Mucosa of descending colon (tissue), 3 donors: ENCODE measurements at regions not wholly inside any gene's neighbourhood (a gene's known extent, or its start where the extent isn't known, plus 50 kb on each side); places are given as distances from the start of the nearest gene placed in this dataset.

Experiments
- ATAC-seq: fragments of 200-7000 bp; cut with Tn5 transposase; one replicate; pipeline ENCODE4 v1.9.1; 2020; ENCODE audit warnings: mild to moderate bottlenecking, moderate library complexity
- DNase-seq, 3 donors: peaks; one replicate each; pipeline ENCODE4 v3.0.0-alpha.2; 2020
- H3K36me3 ChIP-seq: fragments of 200-600 bp; one replicate; pipeline ENCODE4 v1.8.0; 2021; ENCODE audit warnings: low read depth, mild to moderate bottlenecking
- H3K4me1 ChIP-seq: fragments of 200-600 bp; one replicate; pipeline ENCODE4 v1.8.0; 2021; ENCODE audit warnings: low read depth, mild to moderate bottlenecking
- H3K4me3 ChIP-seq: fragments of 200-600 bp; one replicate; pipeline ENCODE4 v1.8.0; 2021; ENCODE audit warnings: mild to moderate bottlenecking
- H3K9me3 ChIP-seq: fragments of 200-600 bp; one replicate; pipeline ENCODE4 v1.8.0; 2021; ENCODE audit warnings: mild to moderate bottlenecking
- intact Hi-C, 2 donors: fragments of 100-400 bp; cut with DNase I in 1 of 2; cut with micrococcal nuclease in 1 of 2; formaldehyde crosslinking; loops; one replicate each; pipeline versions ENCODE4 v1.11.0 to v1.11.1; 2022; cut with DNase I, micrococcal nuclease
- TF ChIP-seq, protein P1 (sequence below): fragments of 200-600 bp; IDR thresholded peaks from one replicate; pipeline ENCODE4 v1.8.0; 2022; ENCODE audit warnings: antibody characterized with exemption, mild to moderate bottlenecking
- donor health status: DM: no; HTN: no; CAD: no; lungs with moderate emphysema.
- donor health status: DM: no; HTN: no; CAD: no.
- donor health status: DM: no; HTN: yes; CAD: no.

DNA sequence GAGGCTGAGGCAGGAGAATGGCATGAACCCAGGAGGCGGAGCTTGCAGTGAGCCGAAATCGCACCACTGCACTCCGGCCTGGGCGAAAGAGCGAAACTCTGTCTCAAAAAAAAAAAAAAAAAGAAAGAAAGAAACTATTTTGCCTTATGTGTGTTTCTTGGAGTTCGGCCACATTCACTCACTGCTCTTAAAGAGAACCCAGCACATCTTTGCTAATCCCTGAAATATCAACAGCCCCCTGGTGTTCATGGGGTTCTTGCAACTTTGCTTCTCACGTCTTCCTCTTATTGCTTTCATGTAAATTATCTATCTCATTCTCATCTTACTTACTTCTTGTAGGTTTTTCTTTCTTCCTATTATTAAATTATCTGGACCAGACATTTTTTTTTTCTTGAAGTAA, 126.3 kb upstream of the ASTN2 start:
- TF ChIP-seq, protein P1, sequence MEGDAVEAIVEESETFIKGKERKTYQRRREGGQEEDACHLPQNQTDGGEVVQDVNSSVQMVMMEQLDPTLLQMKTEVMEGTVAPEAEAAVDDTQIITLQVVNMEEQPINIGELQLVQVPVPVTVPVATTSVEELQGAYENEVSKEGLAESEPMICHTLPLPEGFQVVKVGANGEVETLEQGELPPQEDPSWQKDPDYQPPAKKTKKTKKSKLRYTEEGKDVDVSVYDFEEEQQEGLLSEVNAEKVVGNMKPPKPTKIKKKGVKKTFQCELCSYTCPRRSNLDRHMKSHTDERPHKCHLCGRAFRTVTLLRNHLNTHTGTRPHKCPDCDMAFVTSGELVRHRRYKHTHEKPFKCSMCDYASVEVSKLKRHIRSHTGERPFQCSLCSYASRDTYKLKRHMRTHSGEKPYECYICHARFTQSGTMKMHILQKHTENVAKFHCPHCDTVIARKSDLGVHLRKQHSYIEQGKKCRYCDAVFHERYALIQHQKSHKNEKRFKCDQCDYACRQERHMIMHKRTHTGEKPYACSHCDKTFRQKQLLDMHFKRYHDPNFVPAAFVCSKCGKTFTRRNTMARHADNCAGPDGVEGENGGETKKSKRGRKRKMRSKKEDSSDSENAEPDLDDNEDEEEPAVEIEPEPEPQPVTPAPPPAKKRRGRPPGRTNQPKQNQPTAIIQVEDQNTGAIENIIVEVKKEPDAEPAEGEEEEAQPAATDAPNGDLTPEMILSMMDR: no peak
- DNase-seq: no peak
- Histone ChIP-seq H3K36me3 (no peaks in the 10 kb centered on the region), H3K9me3 (no peaks in the 10 kb centered on the region), H3K4me1 (no peaks in the 10 kb centered on the region), H3K4me3 (no peak overlapping the region)
- no peak for ATAC-seq
- intact Hi-C loops: no loop called here

DNA sequence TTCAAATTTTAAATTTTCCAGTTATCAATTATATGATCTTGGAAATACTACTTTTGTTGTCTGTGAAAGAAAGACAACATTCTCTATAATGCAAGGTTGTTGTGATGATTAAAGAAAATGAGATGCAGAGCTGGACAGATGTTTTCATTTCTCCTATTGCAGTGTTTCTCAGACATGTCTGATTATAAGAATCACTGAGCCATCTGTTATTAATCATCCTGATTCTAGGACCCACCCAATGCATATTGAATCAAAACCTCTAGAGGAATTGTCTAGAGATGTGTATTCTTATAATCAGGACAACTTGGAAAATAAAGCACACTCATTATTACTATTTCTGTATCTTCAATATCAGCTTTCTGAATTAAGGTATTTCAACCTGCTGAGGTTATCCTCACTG, 121.1 kb upstream of the ASTN2 start:
- Histone ChIP-seq H3K36me3 (no peaks in the 10 kb centered on the region), H3K4me1 (no peaks in the 10 kb centered on the region), H3K4me3 (no peak overlapping the region), H3K9me3 (no peaks in the 10 kb centered on the region)
- DNase-seq: no peak
- TF ChIP-seq, protein P1: no peak
- no peak for ATAC-seq
- intact Hi-C loops: no loop called here

DNA sequence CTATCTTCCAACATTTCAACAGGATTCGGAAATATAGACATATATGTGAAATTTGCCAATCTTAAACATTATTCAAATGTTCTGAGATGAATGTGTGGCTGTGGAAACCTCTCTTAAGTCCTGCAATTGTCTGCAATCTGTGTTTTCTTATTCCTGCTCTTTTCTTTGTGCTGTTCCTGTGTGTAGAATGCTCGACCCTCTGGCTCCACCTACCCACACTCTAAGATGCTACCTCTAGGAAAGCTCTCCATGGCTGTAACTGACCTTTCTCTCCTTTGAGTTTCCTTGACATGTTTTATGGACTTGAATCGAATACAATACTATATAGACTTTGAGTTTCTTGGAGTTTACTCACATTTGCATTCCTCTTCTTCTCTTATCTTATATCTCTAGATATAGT, 120.6 kb upstream of the ASTN2 start:
- Histone ChIP-seq H3K4me3 (no peak overlapping the region), H3K36me3 (no peaks in the 10 kb centered on the region), H3K4me1 (no peaks in the 10 kb centered on the region), H3K9me3 (no peaks in the 10 kb centered on the region)
- ATAC-seq (no peak), DNase-seq (no peak)
- intact Hi-C loops: no loop called here
- TF ChIP-seq, protein P1: no peak

DNA sequence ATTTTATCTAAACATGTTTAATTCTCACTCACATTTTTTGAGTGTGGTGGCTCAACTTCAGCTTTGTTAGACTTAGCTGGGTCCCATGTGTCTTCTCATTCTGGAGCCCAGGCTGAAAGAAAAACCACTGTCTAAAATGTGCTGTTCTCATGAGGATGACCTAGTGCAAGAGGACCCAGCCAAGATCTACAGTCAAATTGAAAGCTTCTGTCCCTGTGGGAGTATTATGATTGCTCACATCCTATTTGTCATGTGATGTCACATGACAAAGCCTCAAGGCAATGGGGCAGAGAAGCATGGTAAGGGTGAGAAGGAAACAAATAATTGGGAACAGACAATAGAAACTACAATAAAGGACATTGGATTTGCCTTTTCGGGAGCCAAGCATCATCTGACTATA, 113.4 kb upstream of the ASTN2 start:
- H3K36me3 ChIP-seq: no peaks in the 10 kb centered on the region
- TF ChIP-seq, protein P1: no peak
- H3K4me1 ChIP-seq: no peaks in the 10 kb centered on the region
- ATAC-seq: no peak
- H3K4me3 ChIP-seq: no peak overlapping the region
- no peaks in the 10 kb centered on the region for H3K9me3 ChIP-seq
- DNase-seq: no peak
- intact Hi-C loops: no loop called here

DNA sequence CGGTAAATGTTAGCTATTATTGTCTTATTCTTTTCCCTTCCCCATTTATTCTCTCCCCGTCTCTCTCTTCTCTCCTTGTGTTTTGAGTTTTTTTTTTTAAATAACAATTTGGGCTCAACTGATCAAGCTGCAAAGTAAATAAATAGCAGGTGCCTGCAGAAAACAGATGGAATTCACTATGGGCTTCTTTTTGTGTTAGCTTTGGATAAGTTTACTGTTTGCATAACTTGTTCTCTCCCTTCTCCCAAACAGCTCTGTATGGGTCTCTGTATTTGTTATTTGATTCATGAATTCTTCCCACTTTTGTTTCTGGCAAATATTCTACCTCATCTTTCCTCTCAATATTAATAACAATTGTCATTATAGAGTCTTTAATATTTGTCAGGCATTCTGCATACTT, 111.8 kb upstream of the ASTN2 start:
- no peak for ATAC-seq
- Histone ChIP-seq H3K4me1 (no peaks in the 10 kb centered on the region), H3K4me3 (no peak overlapping the region), H3K9me3 (no peaks in the 10 kb centered on the region), H3K36me3 (no peaks in the 10 kb centered on the region)
- TF ChIP-seq, protein P1: no peak
- intact Hi-C loops: no loop called here
- DNase-seq: no peak

DNA sequence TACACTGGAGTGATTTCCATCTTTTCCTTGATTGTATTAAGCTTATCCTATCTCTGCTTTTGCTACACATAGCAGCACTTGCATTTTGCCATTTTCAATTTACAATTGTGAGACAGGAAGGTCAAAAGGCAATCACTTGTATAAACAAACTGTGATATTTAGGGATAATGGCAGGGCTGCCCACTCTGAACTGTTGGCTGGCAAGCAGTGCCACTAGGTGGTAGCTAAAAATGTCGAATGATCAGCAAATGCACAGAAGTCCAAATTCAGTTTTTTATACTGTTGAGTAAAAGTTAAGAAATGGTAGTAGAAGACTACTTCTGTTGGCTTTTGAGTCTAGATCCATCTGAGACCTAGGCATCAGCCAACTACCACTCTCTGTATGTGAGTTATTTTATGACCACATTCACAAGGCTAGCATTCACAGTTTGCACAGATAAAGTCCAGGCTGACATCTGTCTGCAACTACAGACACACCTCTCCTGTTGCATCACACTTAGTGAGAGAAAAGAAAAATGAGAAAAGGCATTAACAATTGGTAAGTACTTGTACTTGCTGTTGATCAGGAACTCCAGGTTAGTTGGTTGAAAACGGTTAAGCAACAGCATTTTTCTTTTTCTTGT, 108.8 kb upstream of the ASTN2 start:
- Histone ChIP-seq H3K4me3 (no peak overlapping the region), H3K36me3 (no peaks in the 10 kb centered on the region), H3K4me1 (no peaks in the 10 kb centered on the region), H3K9me3 (no peaks in the 10 kb centered on the region)
- TF ChIP-seq, protein P1: no peak
- intact Hi-C loops: no loop called here
- ATAC-seq (peak; percentile 31), DNase-seq (no peak)
